ENCODE measurements at regions not wholly inside any gene's neighbourhood (a gene's known extent, or its start where the extent isn't known, plus 50 kb on each side); places are given as distances from the start of the nearest gene placed in this dataset.

DNA sequence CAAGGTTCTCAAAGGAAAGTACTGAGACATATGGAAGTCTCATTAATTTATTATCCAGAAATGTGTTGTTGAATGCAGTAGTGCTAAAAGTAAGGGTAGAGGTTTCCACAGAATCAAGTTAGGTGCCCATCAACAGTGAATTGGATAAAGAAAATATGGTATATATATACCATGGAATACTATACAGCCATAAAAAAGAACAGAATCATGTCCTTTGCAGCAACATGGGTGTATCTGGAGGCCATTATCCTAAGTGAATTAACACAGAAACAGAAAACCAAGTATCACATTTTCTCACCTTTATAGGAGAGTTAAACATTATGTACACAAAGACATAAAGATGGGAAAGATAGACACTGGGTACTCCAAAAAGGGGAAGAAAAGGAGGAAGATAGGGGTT, 149.9 kb upstream of the RASSF8 start:
- CTCF ChIA-PET: no interaction called here
- H3K36me3 Mint-ChIP-seq: no peaks in the 10 kb centered on the region

DNA sequence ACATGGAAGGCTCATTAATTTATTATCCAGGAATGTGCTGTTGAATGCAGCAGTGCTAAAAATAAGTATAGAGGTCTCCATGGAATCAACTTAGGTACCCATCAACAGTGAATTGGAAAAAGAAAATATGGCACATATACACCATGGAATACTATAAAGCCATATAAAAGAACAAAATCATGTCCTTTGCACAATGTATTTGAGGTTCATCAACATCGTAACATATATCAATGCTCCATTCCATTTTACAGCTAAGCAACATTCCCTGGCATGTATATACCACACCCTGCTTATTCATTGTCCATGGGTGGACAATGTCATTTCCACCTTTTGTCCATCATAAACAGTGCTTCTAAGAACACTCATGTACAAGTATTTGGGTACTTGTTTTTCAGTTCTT, 147.8 kb upstream of the RASSF8 start:
- Mint-ChIP-seq H3K36me3 (no peaks in the 10 kb centered on the region), H3K27me3 (ENCODE audit: low read depth) (no peaks in the 10 kb centered on the region), H3K4me1 (no peaks in the 10 kb centered on the region; the same call in 1 of the 2 replicates), H3K9me3 (peaks cover 20% of the 10 kb centered on the region), H3K27ac (no peak overlapping the region), H3K4me3 (no peak overlapping the region)
- ATAC-seq (no peak), DNase-seq (ENCODE audit: low spot score) (no peak)
- CTCF ChIA-PET: no interaction called here
- POLR2A ChIA-PET: no interaction called here
- TF ChIP-seq FOXJ3 (CRISPR knock-in tag; IDR thresholded peaks at IDR 0.05; ENCODE audit: borderline replicate concordance): no peak
- no peak for TF ChIP-seq GRHL2 (CRISPR knock-in tag; IDR thresholded peaks at IDR 0.05; ENCODE audit: insufficient replicate concordance, severe bottlenecking)
- no peak for TF ChIP-seq IRF2 (CRISPR knock-in tag; IDR thresholded peaks at IDR 0.05; ENCODE audit: borderline replicate concordance, low read depth)
- TF ChIP-seq, protein P1, sequence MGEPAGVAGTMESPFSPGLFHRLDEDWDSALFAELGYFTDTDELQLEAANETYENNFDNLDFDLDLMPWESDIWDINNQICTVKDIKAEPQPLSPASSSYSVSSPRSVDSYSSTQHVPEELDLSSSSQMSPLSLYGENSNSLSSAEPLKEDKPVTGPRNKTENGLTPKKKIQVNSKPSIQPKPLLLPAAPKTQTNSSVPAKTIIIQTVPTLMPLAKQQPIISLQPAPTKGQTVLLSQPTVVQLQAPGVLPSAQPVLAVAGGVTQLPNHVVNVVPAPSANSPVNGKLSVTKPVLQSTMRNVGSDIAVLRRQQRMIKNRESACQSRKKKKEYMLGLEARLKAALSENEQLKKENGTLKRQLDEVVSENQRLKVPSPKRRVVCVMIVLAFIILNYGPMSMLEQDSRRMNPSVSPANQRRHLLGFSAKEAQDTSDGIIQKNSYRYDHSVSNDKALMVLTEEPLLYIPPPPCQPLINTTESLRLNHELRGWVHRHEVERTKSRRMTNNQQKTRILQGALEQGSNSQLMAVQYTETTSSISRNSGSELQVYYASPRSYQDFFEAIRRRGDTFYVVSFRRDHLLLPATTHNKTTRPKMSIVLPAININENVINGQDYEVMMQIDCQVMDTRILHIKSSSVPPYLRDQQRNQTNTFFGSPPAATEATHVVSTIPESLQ (CRISPR knock-in tag; IDR thresholded peaks at IDR 0.05): no peak
- TF ChIP-seq, protein P2, sequence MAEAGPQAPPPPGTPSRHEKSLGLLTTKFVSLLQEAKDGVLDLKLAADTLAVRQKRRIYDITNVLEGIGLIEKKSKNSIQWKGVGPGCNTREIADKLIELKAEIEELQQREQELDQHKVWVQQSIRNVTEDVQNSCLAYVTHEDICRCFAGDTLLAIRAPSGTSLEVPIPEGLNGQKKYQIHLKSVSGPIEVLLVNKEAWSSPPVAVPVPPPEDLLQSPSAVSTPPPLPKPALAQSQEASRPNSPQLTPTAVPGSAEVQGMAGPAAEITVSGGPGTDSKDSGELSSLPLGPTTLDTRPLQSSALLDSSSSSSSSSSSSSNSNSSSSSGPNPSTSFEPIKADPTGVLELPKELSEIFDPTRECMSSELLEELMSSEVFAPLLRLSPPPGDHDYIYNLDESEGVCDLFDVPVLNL (CRISPR knock-in tag; IDR thresholded peaks at IDR 0.05; ENCODE audit: borderline replicate concordance, low read depth): no peak
- TF ChIP-seq ELF4 (CRISPR knock-in tag; IDR thresholded peaks at IDR 0.05; ENCODE audit: low read depth): no peak
- TF ChIP-seq ATF1 (CRISPR knock-in tag; IDR thresholded peaks at IDR 0.05): no peak
- TF ChIP-seq FOXP1 (CRISPR knock-in tag; IDR thresholded peaks at IDR 0.05; ENCODE audit: borderline replicate concordance): no peak
- no peak for TF ChIP-seq TCF7 (CRISPR knock-in tag; IDR thresholded peaks at IDR 0.05; ENCODE audit: low read depth)
- TF ChIP-seq, protein P3, sequence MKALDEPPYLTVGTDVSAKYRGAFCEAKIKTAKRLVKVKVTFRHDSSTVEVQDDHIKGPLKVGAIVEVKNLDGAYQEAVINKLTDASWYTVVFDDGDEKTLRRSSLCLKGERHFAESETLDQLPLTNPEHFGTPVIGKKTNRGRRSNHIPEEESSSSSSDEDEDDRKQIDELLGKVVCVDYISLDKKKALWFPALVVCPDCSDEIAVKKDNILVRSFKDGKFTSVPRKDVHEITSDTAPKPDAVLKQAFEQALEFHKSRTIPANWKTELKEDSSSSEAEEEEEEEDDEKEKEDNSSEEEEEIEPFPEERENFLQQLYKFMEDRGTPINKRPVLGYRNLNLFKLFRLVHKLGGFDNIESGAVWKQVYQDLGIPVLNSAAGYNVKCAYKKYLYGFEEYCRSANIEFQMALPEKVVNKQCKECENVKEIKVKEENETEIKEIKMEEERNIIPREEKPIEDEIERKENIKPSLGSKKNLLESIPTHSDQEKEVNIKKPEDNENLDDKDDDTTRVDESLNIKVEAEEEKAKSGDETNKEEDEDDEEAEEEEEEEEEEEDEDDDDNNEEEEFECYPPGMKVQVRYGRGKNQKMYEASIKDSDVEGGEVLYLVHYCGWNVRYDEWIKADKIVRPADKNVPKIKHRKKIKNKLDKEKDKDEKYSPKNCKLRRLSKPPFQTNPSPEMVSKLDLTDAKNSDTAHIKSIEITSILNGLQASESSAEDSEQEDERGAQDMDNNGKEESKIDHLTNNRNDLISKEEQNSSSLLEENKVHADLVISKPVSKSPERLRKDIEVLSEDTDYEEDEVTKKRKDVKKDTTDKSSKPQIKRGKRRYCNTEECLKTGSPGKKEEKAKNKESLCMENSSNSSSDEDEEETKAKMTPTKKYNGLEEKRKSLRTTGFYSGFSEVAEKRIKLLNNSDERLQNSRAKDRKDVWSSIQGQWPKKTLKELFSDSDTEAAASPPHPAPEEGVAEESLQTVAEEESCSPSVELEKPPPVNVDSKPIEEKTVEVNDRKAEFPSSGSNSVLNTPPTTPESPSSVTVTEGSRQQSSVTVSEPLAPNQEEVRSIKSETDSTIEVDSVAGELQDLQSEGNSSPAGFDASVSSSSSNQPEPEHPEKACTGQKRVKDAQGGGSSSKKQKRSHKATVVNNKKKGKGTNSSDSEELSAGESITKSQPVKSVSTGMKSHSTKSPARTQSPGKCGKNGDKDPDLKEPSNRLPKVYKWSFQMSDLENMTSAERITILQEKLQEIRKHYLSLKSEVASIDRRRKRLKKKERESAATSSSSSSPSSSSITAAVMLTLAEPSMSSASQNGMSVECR (CRISPR knock-in tag; IDR thresholded peaks at IDR 0.05; ENCODE audit: borderline replicate concordance): no peak

More for the DNA sequence above, 149.9 kb upstream of the RASSF8 start:
- DNase-seq (ENCODE audit: low spot score) (no peak), ATAC-seq (no peak)
- Mint-ChIP-seq H3K9me3 (peaks cover 21% of the 10 kb centered on the region), H3K27ac (no peak overlapping the region), H3K4me3 (no peak overlapping the region), H3K27me3 (ENCODE audit: low read depth) (no peaks in the 10 kb centered on the region), H3K4me1 (peaks cover 6% of the 10 kb centered on the region)
- TF ChIP-seq, protein P2 (CRISPR knock-in tag; IDR thresholded peaks at IDR 0.05; ENCODE audit: borderline replicate concordance, low read depth): no peak
- TF ChIP-seq, protein P4, sequence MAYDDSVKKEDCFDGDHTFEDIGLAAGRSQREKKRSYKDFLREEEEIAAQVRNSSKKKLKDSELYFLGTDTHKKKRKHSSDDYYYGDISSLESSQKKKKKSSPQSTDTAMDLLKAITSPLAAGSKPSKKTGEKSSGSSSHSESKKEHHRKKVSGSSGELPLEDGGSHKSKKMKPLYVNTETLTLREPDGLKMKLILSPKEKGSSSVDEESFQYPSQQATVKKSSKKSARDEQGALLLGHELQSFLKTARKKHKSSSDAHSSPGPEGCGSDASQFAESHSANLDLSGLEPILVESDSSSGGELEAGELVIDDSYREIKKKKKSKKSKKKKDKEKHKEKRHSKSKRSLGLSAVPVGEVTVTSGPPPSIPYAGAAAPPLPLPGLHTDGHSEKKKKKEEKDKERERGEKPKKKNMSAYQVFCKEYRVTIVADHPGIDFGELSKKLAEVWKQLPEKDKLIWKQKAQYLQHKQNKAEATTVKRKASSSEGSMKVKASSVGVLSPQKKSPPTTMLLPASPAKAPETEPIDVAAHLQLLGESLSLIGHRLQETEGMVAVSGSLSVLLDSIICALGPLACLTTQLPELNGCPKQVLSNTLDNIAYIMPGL (CRISPR knock-in tag; IDR thresholded peaks at IDR 0.05): no peak
- TF ChIP-seq PRRX2 (CRISPR knock-in tag; IDR thresholded peaks at IDR 0.05) (no peak), RORB (CRISPR knock-in tag; IDR thresholded peaks at IDR 0.05) (no peak), ESRRA (CRISPR knock-in tag; IDR thresholded peaks at IDR 0.05; ENCODE audit: borderline replicate concordance) (no peak), ZBTB21 (CRISPR knock-in tag; IDR thresholded peaks at IDR 0.05; ENCODE audit: borderline replicate concordance) (no peak), EMX1 (CRISPR knock-in tag; IDR thresholded peaks at IDR 0.05) (no peak), ZNF317 (CRISPR knock-in tag; IDR thresholded peaks at IDR 0.05; ENCODE audit: borderline replicate concordance, low read depth) (no peak), CREB1 (CRISPR knock-in tag; IDR thresholded peaks at IDR 0.05) (no peak), FOXP1 (CRISPR knock-in tag; IDR thresholded peaks at IDR 0.05; ENCODE audit: borderline replicate concordance) (no peak)
- TF ChIP-seq, protein P5, sequence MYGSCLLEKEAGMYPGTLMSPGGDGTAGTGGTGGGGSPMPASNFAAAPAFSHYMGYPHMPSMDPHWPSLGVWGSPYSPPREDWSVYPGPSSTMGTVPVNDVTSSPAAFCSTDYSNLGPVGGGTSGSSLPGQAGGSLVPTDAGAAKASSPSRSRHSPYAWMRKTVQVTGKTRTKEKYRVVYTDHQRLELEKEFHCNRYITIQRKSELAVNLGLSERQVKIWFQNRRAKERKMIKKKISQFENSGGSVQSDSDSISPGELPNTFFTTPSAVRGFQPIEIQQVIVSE (CRISPR knock-in tag; IDR thresholded peaks at IDR 0.05; ENCODE audit: borderline replicate concordance): no peak
- TF ChIP-seq, protein P6, sequence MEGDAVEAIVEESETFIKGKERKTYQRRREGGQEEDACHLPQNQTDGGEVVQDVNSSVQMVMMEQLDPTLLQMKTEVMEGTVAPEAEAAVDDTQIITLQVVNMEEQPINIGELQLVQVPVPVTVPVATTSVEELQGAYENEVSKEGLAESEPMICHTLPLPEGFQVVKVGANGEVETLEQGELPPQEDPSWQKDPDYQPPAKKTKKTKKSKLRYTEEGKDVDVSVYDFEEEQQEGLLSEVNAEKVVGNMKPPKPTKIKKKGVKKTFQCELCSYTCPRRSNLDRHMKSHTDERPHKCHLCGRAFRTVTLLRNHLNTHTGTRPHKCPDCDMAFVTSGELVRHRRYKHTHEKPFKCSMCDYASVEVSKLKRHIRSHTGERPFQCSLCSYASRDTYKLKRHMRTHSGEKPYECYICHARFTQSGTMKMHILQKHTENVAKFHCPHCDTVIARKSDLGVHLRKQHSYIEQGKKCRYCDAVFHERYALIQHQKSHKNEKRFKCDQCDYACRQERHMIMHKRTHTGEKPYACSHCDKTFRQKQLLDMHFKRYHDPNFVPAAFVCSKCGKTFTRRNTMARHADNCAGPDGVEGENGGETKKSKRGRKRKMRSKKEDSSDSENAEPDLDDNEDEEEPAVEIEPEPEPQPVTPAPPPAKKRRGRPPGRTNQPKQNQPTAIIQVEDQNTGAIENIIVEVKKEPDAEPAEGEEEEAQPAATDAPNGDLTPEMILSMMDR (IDR thresholded peaks at IDR 0.05): no peak
- TF ChIP-seq, protein P7, sequence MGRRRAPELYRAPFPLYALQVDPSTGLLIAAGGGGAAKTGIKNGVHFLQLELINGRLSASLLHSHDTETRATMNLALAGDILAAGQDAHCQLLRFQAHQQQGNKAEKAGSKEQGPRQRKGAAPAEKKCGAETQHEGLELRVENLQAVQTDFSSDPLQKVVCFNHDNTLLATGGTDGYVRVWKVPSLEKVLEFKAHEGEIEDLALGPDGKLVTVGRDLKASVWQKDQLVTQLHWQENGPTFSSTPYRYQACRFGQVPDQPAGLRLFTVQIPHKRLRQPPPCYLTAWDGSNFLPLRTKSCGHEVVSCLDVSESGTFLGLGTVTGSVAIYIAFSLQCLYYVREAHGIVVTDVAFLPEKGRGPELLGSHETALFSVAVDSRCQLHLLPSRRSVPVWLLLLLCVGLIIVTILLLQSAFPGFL (CRISPR knock-in tag; IDR thresholded peaks at IDR 0.05; ENCODE audit: borderline replicate concordance): no peak
- POLR2A ChIA-PET: no interaction called here
